ENCODE measurements at regions not wholly inside any gene's neighbourhood (a gene's known extent, or its start where the extent isn't known, plus 50 kb on each side); places are given as distances from the start of the nearest gene placed in this dataset.

DNA sequence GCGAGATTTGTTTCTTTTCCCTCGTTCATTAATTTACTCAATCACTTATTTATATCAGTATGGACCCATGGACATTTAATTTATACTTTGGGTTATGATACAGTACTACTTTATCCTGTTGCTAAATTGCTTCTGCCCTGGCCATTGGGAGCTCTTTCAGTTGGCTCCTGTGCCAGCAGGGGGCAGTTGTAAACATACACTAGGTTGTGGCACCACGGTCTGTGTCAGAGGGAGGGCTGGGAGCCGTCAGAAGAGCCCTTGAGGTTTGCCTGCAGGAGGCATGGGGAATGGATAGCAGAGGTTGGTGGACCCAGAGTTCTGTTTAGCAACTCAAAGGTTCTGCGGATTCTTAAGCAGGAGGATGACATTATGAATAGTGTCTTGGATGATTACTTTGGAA lies 94.3 kb downstream of the ERCC5 start:
- H3K27me3 ChIP-seq (replicated peaks in 2 of 5; ENCODE audit: control insufficient read depth in 4 of 5, insufficient read depth in 5 of 5, low read length in 4 of 5): peaks cover 0 to 3% (median 0%) of the 10 kb centered on the region in 5 experiments
- ChIA-PET POLR2A (no interaction called here), CTCF (interaction anchor here (1.8 kb wide), 1 partner anchor 7 kb away, joined by 5 read pairs; no protein-coding TSS in a partner anchor)
- no peaks in the 10 kb centered on the region for H3K36me3 ChIP-seq (ENCODE audit: control insufficient read depth in 4 of 4, insufficient read depth in 4 of 4, low read length in 3 of 4)
- DNase-seq: no peak
- WGBS (ENCODE audit: insufficient coverage): 100% methylated on average over 1 of the region's 5 CpGs
- H3K4me3 ChIP-seq (ENCODE audit: control insufficient read depth in 1 of 7, extremely low read depth in 1 of 7, insufficient read depth in 4 of 7, low read depth in 2 of 7, low read length in 6 of 7): no peak overlapping the region
- H3K27ac ChIP-seq (ENCODE audit: insufficient read depth in 1 of 2, low read depth in 1 of 2, low read length in 2 of 2, poor library complexity in 1 of 2, severe bottlenecking in 2 of 2): no peak overlapping the region
- no peaks in the 10 kb centered on the region for H3K4me1 ChIP-seq (ENCODE audit: control extremely low read depth in 1 of 4, control insufficient read depth in 4 of 4, insufficient read depth in 4 of 4, low read length in 3 of 4)
- peaks cover 0 to 8% (median 0%) of the 10 kb centered on the region in 5 experiments for H3K9me3 ChIP-seq (ENCODE audit: control extremely low read depth in 1 of 5, control insufficient read depth in 4 of 5, insufficient read depth in 2 of 5, low read depth in 1 of 5, low read length in 4 of 5)

DNA sequence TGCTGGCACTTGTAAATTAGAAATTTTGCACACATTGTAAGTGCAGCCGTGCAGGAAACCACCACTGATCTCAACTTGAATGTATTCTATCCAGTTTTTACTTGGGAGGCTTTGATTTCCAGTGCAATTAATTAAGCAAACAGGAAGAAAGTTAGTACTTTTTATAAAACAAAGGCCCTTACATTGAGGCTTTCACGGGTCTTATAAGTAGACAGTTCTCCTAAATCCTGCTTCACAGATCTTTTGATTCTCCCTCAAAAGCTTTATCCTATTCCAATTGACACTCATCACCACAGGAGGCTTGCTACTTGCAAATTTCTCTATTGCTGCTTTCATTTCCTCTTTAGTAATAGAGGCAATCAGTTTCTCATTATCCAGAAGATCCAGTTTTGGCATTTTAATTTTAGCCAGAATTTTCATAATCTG lies 90.1 kb downstream of the ERCC5 start:
- Histone ChIP-seq H3K27ac (ENCODE audit: insufficient read depth in 1 of 2, low read depth in 1 of 2, low read length in 2 of 2, poor library complexity in 1 of 2, severe bottlenecking in 2 of 2) (no peak overlapping the region), H3K4me3 (ENCODE audit: control insufficient read depth in 1 of 7, extremely low read depth in 1 of 7, insufficient read depth in 4 of 7, low read depth in 2 of 7, low read length in 6 of 7) (no peak overlapping the region), H3K4me1 (ENCODE audit: control extremely low read depth in 1 of 4, control insufficient read depth in 4 of 4, insufficient read depth in 4 of 4, low read length in 3 of 4) (peaks cover 0 to under 1% (median 0%) of the 10 kb centered on the region in 4 experiments), H3K36me3 (ENCODE audit: control insufficient read depth in 4 of 4, insufficient read depth in 4 of 4, low read length in 3 of 4) (no peaks in the 10 kb centered on the region), H3K27me3 (replicated peaks in 2 of 5; ENCODE audit: control insufficient read depth in 4 of 5, insufficient read depth in 5 of 5, low read length in 4 of 5) (peaks cover 0 to 3% (median 0%) of the 10 kb centered on the region in 5 experiments), H3K9me3 (ENCODE audit: control extremely low read depth in 1 of 5, control insufficient read depth in 4 of 5, insufficient read depth in 2 of 5, low read depth in 1 of 5, low read length in 4 of 5) (peaks cover 0 to 5% (median 0%) of the 10 kb centered on the region in 5 experiments)
- CTCF ChIA-PET: no interaction called here
- 14% methylated on average over 1 of the region's 2 CpGs for WGBS (ENCODE audit: insufficient coverage)
- no peak for DNase-seq
- POLR2A ChIA-PET: no interaction called here

DNA sequence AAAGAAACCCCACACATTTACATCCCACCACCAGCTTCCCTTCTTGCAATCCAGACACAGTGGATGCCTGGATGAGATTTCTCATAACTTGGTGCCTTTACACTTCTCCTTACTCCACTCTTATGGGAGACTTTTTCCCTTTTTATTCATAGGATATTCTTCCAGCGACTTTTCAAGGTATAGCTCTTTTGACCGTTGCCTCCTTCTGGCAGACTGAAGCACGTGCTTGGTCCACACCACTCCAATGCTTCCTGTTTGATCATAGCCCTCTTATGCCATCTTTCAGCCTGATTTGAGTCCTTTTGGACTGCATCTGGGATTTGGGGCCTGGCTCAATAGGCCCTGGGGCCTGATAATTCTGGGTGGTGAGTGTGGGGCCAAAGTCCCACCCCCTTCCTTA lies 87.7 kb downstream of the ERCC5 start:
- WGBS (ENCODE audit: insufficient coverage): 100% methylated on average over 3 of the region's 3 CpGs
- POLR2A ChIA-PET: no interaction called here
- CTCF ChIA-PET: interaction anchor here (1.6 kb wide), 1 partner anchor 7 kb away, joined by 5 read pairs; no protein-coding TSS in a partner anchor

GRCh38 chr13:102933122-102933521 lies 87.3 kb downstream of the ERCC5 start:
- 91% methylated on average over 5 of the region's 6 CpGs for WGBS (ENCODE audit: insufficient coverage)
- DNase-seq: no peak
- CTCF ChIA-PET: interaction anchor here (1.6 kb wide), 1 partner anchor 8 kb away, joined by 5 read pairs; no protein-coding TSS in a partner anchor
- Histone ChIP-seq H3K36me3 (ENCODE audit: control insufficient read depth in 4 of 4, insufficient read depth in 4 of 4, low read length in 3 of 4) (no peaks in the 10 kb centered on the region), H3K27ac (ENCODE audit: insufficient read depth in 1 of 2, low read depth in 1 of 2, low read length in 2 of 2, poor library complexity in 1 of 2, severe bottlenecking in 2 of 2) (no peak overlapping the region), H3K9me3 (ENCODE audit: control extremely low read depth in 1 of 5, control insufficient read depth in 4 of 5, insufficient read depth in 2 of 5, low read depth in 1 of 5, low read length in 4 of 5) (no peaks in the 10 kb centered on the region), H3K27me3 (replicated peaks in 2 of 5; ENCODE audit: control insufficient read depth in 4 of 5, insufficient read depth in 5 of 5, low read length in 4 of 5) (peaks cover 0 to 3% (median 0%) of the 10 kb centered on the region in 5 experiments), H3K4me3 (ENCODE audit: control insufficient read depth in 1 of 7, extremely low read depth in 1 of 7, insufficient read depth in 4 of 7, low read depth in 2 of 7, low read length in 6 of 7) (no peak overlapping the region), H3K4me1 (ENCODE audit: control extremely low read depth in 1 of 4, control insufficient read depth in 4 of 4, insufficient read depth in 4 of 4, low read length in 3 of 4) (peaks cover 0 to 17% (median 0%) of the 10 kb centered on the region in 4 experiments)
- POLR2A ChIA-PET: no interaction called here

More for the DNA sequence above, 87.7 kb downstream of the ERCC5 start:
- H3K4me3 ChIP-seq (ENCODE audit: control insufficient read depth in 1 of 7, extremely low read depth in 1 of 7, insufficient read depth in 4 of 7, low read depth in 2 of 7, low read length in 6 of 7): no peak overlapping the region
- no peak for DNase-seq
- no peaks in the 10 kb centered on the region for H3K9me3 ChIP-seq (ENCODE audit: control extremely low read depth in 1 of 5, control insufficient read depth in 4 of 5, insufficient read depth in 2 of 5, low read depth in 1 of 5, low read length in 4 of 5)
- peaks cover 0 to 17% (median 0%) of the 10 kb centered on the region in 4 experiments for H3K4me1 ChIP-seq (ENCODE audit: control extremely low read depth in 1 of 4, control insufficient read depth in 4 of 4, insufficient read depth in 4 of 4, low read length in 3 of 4)
- H3K27ac ChIP-seq (ENCODE audit: insufficient read depth in 1 of 2, low read depth in 1 of 2, low read length in 2 of 2, poor library complexity in 1 of 2, severe bottlenecking in 2 of 2): no peak overlapping the region
- peaks cover 0 to 3% (median 0%) of the 10 kb centered on the region in 5 experiments for H3K27me3 ChIP-seq (replicated peaks in 2 of 5; ENCODE audit: control insufficient read depth in 4 of 5, insufficient read depth in 5 of 5, low read length in 4 of 5)
- H3K36me3 ChIP-seq (ENCODE audit: control insufficient read depth in 4 of 4, insufficient read depth in 4 of 4, low read length in 3 of 4): no peaks in the 10 kb centered on the region

DNA sequence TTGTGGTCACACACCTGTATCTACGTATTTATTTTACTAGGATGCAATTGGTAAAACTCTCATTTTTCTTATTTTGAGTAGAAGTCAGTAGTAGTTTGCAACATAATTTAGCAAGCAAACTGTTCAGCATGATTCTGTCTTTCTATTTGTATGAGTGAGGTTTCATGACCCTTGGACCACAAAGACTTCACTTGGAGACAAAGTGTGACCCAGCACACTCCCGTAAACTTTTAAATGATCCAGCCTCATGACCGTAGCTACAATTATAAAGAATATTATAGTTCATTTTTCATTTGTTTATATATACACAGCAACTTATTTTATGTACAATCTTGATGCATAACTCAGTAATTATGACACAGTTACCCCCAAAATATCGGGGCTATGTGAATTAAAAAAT lies 86.5 kb downstream of the ERCC5 start:
- H3K27me3 ChIP-seq (replicated peaks in 2 of 5; ENCODE audit: control insufficient read depth in 4 of 5, insufficient read depth in 5 of 5, low read length in 4 of 5): peaks cover 0 to 3% (median 0%) of the 10 kb centered on the region in 5 experiments

DNA sequence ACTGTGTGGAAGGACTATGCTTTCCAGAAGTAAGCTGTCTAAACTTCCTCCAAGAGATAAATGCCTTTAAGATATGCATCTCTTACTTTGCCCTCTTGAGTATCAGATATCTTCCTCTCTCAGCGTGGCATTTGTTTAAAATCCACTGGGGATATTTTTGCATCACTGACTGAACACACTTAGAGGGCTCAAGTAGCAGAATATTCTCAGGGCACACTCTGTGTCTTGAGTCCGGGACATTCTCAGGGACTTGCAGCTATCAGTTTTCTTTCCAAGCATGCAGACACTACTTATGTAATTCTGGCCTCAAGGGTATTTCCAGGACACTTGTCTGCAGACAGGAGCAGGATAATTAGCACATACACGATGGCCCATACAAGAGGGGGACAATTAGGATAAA lies 84.7 kb downstream of the ERCC5 start:
- peaks cover 0 to 17% (median 0%) of the 10 kb centered on the region in 4 experiments for H3K4me1 ChIP-seq (ENCODE audit: control extremely low read depth in 1 of 4, control insufficient read depth in 4 of 4, insufficient read depth in 4 of 4, low read length in 3 of 4)
- CTCF ChIA-PET: interaction anchor here (0.6 kb wide), 1 partner anchor 20 kb away, joined by 4 read pairs; no protein-coding TSS in a partner anchor
- H3K9me3 ChIP-seq (ENCODE audit: control extremely low read depth in 1 of 5, control insufficient read depth in 4 of 5, insufficient read depth in 2 of 5, low read depth in 1 of 5, low read length in 4 of 5): no peaks in the 10 kb centered on the region
- H3K36me3 ChIP-seq (ENCODE audit: control insufficient read depth in 4 of 4, insufficient read depth in 4 of 4, low read length in 3 of 4): no peaks in the 10 kb centered on the region
- POLR2A ChIA-PET: no interaction called here
- no peak for DNase-seq
- H3K27me3 ChIP-seq (replicated peaks in 2 of 5; ENCODE audit: control insufficient read depth in 4 of 5, insufficient read depth in 5 of 5, low read length in 4 of 5): no peaks in the 10 kb centered on the region
- no peak overlapping the region for H3K4me3 ChIP-seq (ENCODE audit: control insufficient read depth in 1 of 7, extremely low read depth in 1 of 7, insufficient read depth in 4 of 7, low read depth in 2 of 7, low read length in 6 of 7)
- WGBS (ENCODE audit: insufficient coverage): 53% methylated on average over 3 of the region's 3 CpGs
- H3K27ac ChIP-seq (ENCODE audit: insufficient read depth in 1 of 2, low read depth in 1 of 2, low read length in 2 of 2, poor library complexity in 1 of 2, severe bottlenecking in 2 of 2): no peak overlapping the region

More for the DNA sequence above, 86.5 kb downstream of the ERCC5 start:
- Histone ChIP-seq H3K27ac (ENCODE audit: insufficient read depth in 1 of 2, low read depth in 1 of 2, low read length in 2 of 2, poor library complexity in 1 of 2, severe bottlenecking in 2 of 2) (no peak overlapping the region), H3K9me3 (ENCODE audit: control extremely low read depth in 1 of 5, control insufficient read depth in 4 of 5, insufficient read depth in 2 of 5, low read depth in 1 of 5, low read length in 4 of 5) (no peaks in the 10 kb centered on the region), H3K4me3 (ENCODE audit: control insufficient read depth in 1 of 7, extremely low read depth in 1 of 7, insufficient read depth in 4 of 7, low read depth in 2 of 7, low read length in 6 of 7) (no peak overlapping the region), H3K36me3 (ENCODE audit: control insufficient read depth in 4 of 4, insufficient read depth in 4 of 4, low read length in 3 of 4) (no peaks in the 10 kb centered on the region), H3K4me1 (ENCODE audit: control extremely low read depth in 1 of 4, control insufficient read depth in 4 of 4, insufficient read depth in 4 of 4, low read length in 3 of 4) (peaks cover 0 to 17% (median 0%) of the 10 kb centered on the region in 4 experiments)
- CTCF ChIA-PET: interaction anchor here (1.1 to 1.6 kb wide), 4 partner anchors 9 to 208 kb away, joined by 3 to 5 read pairs (median 3); no protein-coding TSS in a partner anchor
- POLR2A ChIA-PET: no interaction called here
- no peak for DNase-seq
- WGBS (ENCODE audit: insufficient coverage): no CpG with 5 or more reads among the region's 4 CpGs

GRCh38 chr13:102928941-102929675 lies 83.3 kb downstream of the ERCC5 start:
- H3K9me3 ChIP-seq (ENCODE audit: control extremely low read depth in 1 of 5, control insufficient read depth in 4 of 5, insufficient read depth in 2 of 5, low read depth in 1 of 5, low read length in 4 of 5): no peaks in the 10 kb centered on the region
- H3K27ac ChIP-seq (ENCODE audit: insufficient read depth in 1 of 2, low read depth in 1 of 2, low read length in 2 of 2, poor library complexity in 1 of 2, severe bottlenecking in 2 of 2): no peak overlapping the region
- CTCF ChIA-PET: interaction anchor here (1.3 to 1.7 kb wide), 2 partner anchors 14 to 15 kb away, joined by 4 to 6 read pairs; no protein-coding TSS in a partner anchor
- POLR2A ChIA-PET: no interaction called here
- WGBS (ENCODE audit: insufficient coverage): 86% methylated on average over 4 of the region's 9 CpGs
- DNase-seq: peak in 2 of 3 donors; percentile 28 to 54
- H3K36me3 ChIP-seq (ENCODE audit: control insufficient read depth in 4 of 4, insufficient read depth in 4 of 4, low read length in 3 of 4): no peaks in the 10 kb centered on the region
- no peaks in the 10 kb centered on the region for H3K27me3 ChIP-seq (replicated peaks in 2 of 5; ENCODE audit: control insufficient read depth in 4 of 5, insufficient read depth in 5 of 5, low read length in 4 of 5)
- no peak overlapping the region for H3K4me3 ChIP-seq (ENCODE audit: control insufficient read depth in 1 of 7, extremely low read depth in 1 of 7, insufficient read depth in 4 of 7, low read depth in 2 of 7, low read length in 6 of 7)
- H3K4me1 ChIP-seq (ENCODE audit: control extremely low read depth in 1 of 4, control insufficient read depth in 4 of 4, insufficient read depth in 4 of 4, low read length in 3 of 4): peaks cover 0 to 17% (median 0%) of the 10 kb centered on the region in 4 experiments
